HG03558 (cell line): ENCODE measurements at regions not wholly inside any gene's neighbourhood (a gene's known extent, or its start where the extent isn't known, plus 50 kb on each side); places are given as distances from the start of the nearest gene placed in this dataset.
"Not testable (repeated sequence)": the region's sequence is repeated elsewhere in the genome, so short reads cannot be mapped to it uniquely, and the experiment has no call there.

Source experiments
- ATAC-seq: cut with Tn5 transposase; IDR thresholded peaks from one replicate; pipeline ENCODE4 v1.9.1; 2021; ENCODE audit warnings: moderate number of reproducible peaks; ENCODE audit not compliant: unreplicated experiment; ENCODE audit errors: extremely low read depth

- no peak for ATAC-seq
Measured at GRCh38 chr5:10023494-10023893, 226.2 kb downstream of the ATPSCKMT start.

GRCh38 chr5:10021248-10021647, 228.4 kb downstream of the ATPSCKMT start:
- no peak for ATAC-seq

- ATAC-seq: no peak
Measured at GRCh38 chr5:10019236-10019635, 230.5 kb downstream of the ATPSCKMT start.

GRCh38 chr5:10018201-10019069, 231.3 kb downstream of the ATPSCKMT start:
- ATAC-seq: no peak

- no peak for ATAC-seq
Measured at GRCh38 chr5:10017786-10018185, 231.9 kb downstream of the ATPSCKMT start.

GRCh38 chr5:10016559-10016958, 233.1 kb downstream of the ATPSCKMT start:
- ATAC-seq: not testable (repeated sequence)

GRCh38 chr5:10015681-10016080, 234.0 kb downstream of the ATPSCKMT start:
- not testable (repeated sequence) for ATAC-seq

- ATAC-seq: no peak
Measured at GRCh38 chr5:10009802-10010201, 239.9 kb downstream of the ATPSCKMT start.

- ATAC-seq: no peak
Measured at GRCh38 chr5:9987101-9987500, 262.6 kb downstream of the ATPSCKMT start.

- ATAC-seq: no peak
Measured at GRCh38 chr5:9977070-9977469, 272.6 kb downstream of the ATPSCKMT start.

GRCh38 chr5:9976621-9977020, 273.1 kb downstream of the ATPSCKMT start:
- no peak for ATAC-seq

- no peak for ATAC-seq
Measured at GRCh38 chr5:9972059-9972458, 277.6 kb downstream of the ATPSCKMT start.

- ATAC-seq: no peak
Measured at GRCh38 chr5:9971301-9971700, 278.4 kb downstream of the ATPSCKMT start.

- ATAC-seq: no peak
Measured at GRCh38 chr5:9958914-9959313, 290.8 kb downstream of the ATPSCKMT start.

GRCh38 chr5:9957214-9957613, 292.5 kb downstream of the ATPSCKMT start:
- no peak for ATAC-seq

- ATAC-seq: no peak
Measured at GRCh38 chr5:9956725-9957124, 293.0 kb downstream of the ATPSCKMT start.

GRCh38 chr5:9955586-9955985, 294.1 kb downstream of the ATPSCKMT start:
- no peak for ATAC-seq

GRCh38 chr5:9954869-9955268, 294.8 kb downstream of the ATPSCKMT start:
- ATAC-seq: no peak

GRCh38 chr5:9953691-9954090, 296.0 kb downstream of the ATPSCKMT start:
- ATAC-seq: no peak

GRCh38 chr5:9951865-9952516, 297.7 kb downstream of the ATPSCKMT start:
- no peak for ATAC-seq

- ATAC-seq: no peak
Measured at GRCh38 chr5:9947944-9948343, 301.7 kb downstream of the ATPSCKMT start.
